HG03442 (cell line): ENCODE measurements at regions not wholly inside any gene's neighbourhood (a gene's known extent, or its start where the extent isn't known, plus 50 kb on each side); places are given as distances from the start of the nearest gene placed in this dataset.
"Not testable (repeated sequence)": the region's sequence is repeated elsewhere in the genome, so short reads cannot be mapped to it uniquely, and the experiment has no call there.

Experiments
- ATAC-seq: cut with Tn5 transposase; IDR thresholded peaks from one replicate; pipeline ENCODE4 v1.9.1; 2021; ENCODE audit warnings: mild to moderate bottlenecking, moderate library complexity; ENCODE audit not compliant: unreplicated experiment

GRCh38 chr2:111420074-111420473 lies 299.4 kb downstream of the BCL2L11 start:
- not testable (repeated sequence) for ATAC-seq

DNA sequence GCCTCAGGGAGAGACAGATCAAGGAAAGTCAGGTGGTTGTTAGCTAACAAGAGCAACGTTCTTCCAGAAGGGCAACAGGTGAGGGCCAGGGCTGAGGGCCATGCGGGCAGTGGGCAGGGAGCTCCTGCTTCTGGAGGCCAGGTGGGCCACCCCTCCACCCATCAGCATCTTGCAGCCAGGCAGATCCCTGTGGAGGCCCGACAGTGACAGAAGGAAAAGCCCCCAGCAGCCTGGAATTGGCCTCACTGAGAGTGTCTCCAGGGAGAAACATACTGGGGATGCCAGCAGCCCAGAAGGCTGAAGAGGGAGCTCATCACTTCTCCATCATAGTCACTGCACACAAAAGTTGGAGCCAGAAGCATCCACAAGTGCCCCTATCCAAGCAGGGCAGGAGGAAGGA lies 300.1 kb downstream of the BCL2L11 start:
- ATAC-seq, result not testable (repeated sequence)

GRCh38 chr2:111421949-111422348 lies 301.2 kb downstream of the BCL2L11 start:
- not testable (repeated sequence) for ATAC-seq

DNA sequence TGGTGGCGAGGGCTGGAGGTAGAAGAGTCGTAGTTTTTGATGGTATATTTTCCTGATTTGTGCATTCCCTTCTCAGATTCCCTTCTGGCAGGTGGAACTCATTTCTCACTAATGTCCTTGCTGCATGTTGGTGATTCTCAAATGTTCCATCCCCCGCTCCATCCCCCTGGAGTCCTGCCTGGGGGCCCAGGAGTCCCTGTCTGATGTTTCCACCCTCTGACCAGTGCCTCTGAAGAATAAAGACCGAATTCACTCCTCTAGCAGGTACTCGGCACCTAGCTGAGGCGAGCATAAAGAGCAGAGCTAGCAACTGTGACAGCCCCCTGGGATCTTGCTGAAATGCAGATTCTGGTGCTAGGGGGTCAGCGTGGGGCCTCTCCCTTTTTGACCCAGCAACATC lies 301.8 kb downstream of the BCL2L11 start:
- ATAC-seq, result not testable (repeated sequence)

- ATAC-seq, result not testable (repeated sequence)
Observed at GRCh38 chr2:111423184-111423583, 302.5 kb downstream of the BCL2L11 start.

DNA sequence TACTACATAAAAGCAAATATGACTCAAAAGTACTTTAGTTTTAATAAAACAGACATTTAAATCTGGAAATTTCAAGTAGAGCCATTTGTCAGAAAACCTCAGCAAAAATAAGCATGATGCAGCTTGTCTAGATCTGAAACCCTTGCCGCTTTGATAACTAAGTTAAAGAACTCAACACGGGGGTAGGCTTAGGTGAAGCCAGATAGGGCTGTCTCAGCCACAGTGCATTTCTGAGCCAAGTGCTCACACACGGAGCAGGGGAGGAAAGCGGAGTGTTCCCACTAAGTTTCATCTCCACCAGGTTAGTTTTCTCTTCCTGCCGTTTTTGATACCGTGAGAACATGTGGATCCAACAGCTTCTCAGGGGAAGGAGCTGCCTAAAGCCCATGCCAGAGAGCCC lies 303.5 kb downstream of the BCL2L11 start:
- ATAC-seq, result not testable (repeated sequence)

DNA sequence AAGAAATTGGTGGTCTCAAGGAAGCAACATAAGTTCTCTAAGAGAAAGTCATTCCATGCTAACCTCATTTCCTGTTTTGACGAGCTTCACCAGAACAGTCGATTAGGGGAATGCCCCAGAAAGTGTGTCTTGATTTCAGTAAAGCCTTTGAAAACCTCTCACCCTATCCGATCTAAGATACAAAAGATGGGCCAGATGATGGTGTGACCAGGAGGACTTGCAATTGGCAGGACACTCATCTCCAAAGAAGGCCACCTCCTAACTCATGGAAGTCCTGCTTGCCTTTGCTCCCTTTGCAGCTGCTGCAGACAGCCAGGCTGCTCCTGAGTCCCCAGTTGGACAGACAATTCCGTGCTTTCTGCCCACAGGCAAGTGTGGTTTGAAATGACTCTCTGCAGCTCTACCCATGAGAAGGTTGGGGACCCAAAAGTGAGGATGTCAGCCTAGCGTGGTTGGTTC lies 304.2 kb downstream of the BCL2L11 start:
- ATAC-seq, result peak; percentile 61

- peak; percentile 51 for ATAC-seq
Observed at GRCh38 chr2:111425789-111426201, 305.1 kb downstream of the BCL2L11 start.

DNA sequence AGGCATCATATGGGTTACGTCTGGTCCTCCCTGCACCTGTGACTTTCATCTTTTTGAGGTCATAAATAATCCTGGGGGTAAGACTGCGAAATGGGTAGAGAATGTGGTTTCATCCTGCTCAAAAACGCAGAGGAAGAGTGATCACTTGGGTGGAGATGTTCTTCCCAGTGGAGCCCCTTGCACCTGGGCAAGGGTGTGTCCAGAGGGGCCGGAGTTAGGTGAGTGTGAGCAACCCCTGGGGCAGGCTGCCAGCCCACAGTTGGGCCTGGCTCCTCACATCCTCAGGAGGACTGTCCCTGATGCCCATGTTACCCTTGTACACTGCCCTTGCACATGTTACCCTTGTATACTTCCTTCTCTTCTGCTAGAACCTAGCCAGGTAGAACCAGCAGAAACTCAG lies 306.6 kb downstream of the BCL2L11 start:
- not testable (repeated sequence) for ATAC-seq

- ATAC-seq, result not testable (repeated sequence)
Observed at GRCh38 chr2:111428915-111429314, 308.2 kb downstream of the BCL2L11 start.

- peak; percentile 30 for ATAC-seq
Observed at GRCh38 chr2:111429353-111429752, 308.6 kb downstream of the BCL2L11 start.

DNA sequence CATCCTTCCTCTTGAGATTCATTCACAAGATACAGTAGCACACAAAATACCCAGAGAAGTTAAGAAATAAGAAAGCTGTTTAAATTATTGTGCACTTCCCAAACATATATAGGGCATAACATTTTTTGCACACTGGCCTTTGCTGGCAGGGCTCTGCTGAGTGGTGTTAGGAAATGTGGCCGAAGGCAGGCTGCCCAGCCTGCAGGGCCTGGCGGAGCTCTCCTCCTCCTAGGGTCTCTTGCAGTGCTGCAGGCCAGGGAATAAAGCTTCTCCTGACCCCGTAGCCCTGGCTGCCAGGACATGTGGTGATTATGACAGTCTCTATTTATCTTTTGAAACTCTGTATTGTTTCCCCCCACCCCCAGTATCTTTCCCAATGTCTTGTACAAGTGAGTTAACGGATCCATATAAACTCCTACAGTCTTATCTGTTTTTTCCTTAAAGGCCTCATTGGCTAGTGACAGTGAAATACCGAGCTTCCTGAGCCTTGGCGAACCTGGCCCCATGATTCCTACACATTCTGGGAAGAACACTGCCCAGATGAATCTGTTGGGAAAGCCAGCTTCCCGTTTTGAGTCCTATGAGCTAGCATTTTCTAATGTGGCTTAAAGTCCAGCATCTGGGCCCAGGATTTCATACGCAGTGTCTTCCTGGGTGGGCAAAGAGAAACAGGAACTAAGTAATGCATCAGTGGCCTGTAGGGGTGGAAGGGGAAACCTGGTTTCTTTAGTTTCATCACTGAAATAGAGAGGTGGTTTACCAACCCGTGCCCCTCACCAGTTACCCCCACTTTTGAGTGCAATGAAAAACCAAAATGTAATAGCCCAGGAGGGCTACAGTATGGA lies 310.3 kb downstream of the BCL2L11 start:
- not testable (repeated sequence) for ATAC-seq

- not testable (repeated sequence) for ATAC-seq
Observed at GRCh38 chr2:111432423-111432822, 311.7 kb downstream of the BCL2L11 start.

- not testable (repeated sequence) for ATAC-seq
Observed at GRCh38 chr2:111432916-111433499, 312.3 kb downstream of the BCL2L11 start.

- not testable (repeated sequence) for ATAC-seq
Observed at GRCh38 chr2:111433892-111434607, 313.3 kb downstream of the BCL2L11 start.

GRCh38 chr2:111434608-111434939 lies 313.9 kb downstream of the BCL2L11 start:
- not testable (repeated sequence) for ATAC-seq

GRCh38 chr2:111435553-111436310 lies 315.0 kb downstream of the BCL2L11 start:
- not testable (repeated sequence) for ATAC-seq

GRCh38 chr2:111436411-111436810 lies 315.7 kb downstream of the BCL2L11 start:
- not testable (repeated sequence) for ATAC-seq

- not testable (repeated sequence) for ATAC-seq
Observed at GRCh38 chr2:111437288-111437990, 316.7 kb downstream of the BCL2L11 start.

DNA sequence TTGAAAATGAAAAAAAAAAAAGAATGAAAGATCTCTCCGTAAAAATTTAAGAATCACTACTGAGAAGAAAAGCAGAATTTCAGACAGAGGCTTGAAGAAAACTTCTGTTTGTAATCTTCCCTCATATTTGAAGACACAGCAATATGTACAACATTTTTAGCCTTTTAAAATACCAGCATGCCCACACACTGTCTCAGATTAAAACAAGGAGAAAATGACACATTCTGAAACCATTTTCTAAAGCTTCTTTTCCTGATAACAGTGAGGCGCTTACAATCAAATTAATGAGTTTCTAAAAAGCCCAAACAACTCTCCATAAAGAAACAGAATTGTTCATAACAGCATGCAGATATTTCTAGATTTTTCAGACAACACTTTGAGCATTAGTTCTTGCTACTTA lies 317.4 kb downstream of the BCL2L11 start:
- not testable (repeated sequence) for ATAC-seq
